ENCODE measurements at regions not wholly inside any gene's neighbourhood (a gene's known extent, or its start where the extent isn't known, plus 50 kb on each side); places are given as distances from the start of the nearest gene placed in this dataset.

- TF ChIP-seq ZNF747 (tag by site-specific recombination; IDR thresholded peaks at IDR 0.05): no peak
- TF ChIP-seq, protein P1, sequence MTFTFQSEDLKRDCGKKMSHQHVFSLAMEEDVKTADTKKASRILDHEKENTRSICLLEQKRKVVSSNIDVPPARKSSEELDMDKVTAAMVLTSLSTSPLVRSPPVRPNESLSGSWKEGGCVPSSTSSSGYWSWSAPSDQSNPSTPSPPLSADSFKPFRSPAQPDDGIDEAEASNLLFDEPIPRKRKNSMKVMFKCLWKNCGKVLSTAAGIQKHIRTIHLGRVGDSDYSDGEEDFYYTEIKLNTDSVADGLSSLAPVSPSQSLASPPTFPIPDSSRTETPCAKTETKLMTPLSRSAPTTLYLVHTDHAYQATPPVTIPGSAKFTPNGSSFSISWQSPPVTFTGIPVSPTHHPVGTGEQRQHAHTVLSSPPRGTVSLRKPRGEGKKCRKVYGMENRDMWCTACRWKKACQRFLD (tag by site-specific recombination; IDR thresholded peaks at IDR 0.05): no peak
- Histone ChIP-seq H3K9me3 (ENCODE audit: control insufficient read depth, insufficient read depth, low read depth, low read length) (no peaks in the 10 kb centered on the region), H3K4me3 (ENCODE audit: low read depth, low read length) (no peak overlapping the region), H3K4me1 (ENCODE audit: control insufficient read depth, insufficient read depth, low read length) (no peaks in the 10 kb centered on the region), H3K27ac (ENCODE audit: extremely low read depth, low read depth, low read length) (no peak overlapping the region), H3K36me3 (ENCODE audit: control insufficient read depth in 2 of 2, insufficient read depth in 1 of 2, low read length in 2 of 2) (no peaks in the 10 kb centered on the region)
- CTCF ChIA-PET: interaction anchor here (0.6 kb wide), 2 partner anchors 53 to 325 kb away, joined by 3 read pairs; no protein-coding TSS in a partner anchor
- POLR2A ChIA-PET: no interaction called here
Observed at GRCh38 chr21:24175106-24175505, 1432.2 kb downstream of the MRPL39 start.

DNA sequence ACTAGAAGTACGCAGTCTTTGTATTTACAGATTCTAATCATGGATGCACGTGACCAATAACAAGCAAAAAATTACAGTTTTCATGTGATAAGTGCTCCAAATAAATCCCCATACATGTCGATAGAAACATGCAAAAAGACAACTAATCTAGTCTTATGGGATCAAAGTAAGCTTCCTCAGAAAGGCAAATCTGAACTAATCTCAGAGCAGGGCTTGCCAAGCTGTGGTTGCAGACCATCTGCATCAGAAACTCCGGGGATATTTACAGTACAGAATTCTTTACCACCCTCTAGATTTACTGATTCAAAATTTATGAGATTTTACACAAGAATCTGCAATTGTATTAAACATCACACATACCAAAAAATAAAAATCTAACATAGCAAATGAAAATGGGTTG, 1435.5 kb downstream of the MRPL39 start:
- TF ChIP-seq ZFP69B (tag by site-specific recombination; IDR thresholded peaks at IDR 0.05) (no peak), ZBTB7A (tag by site-specific recombination; IDR thresholded peaks at IDR 0.05; ENCODE audit: low read depth) (no peak), ZNF747 (tag by site-specific recombination; IDR thresholded peaks at IDR 0.05) (no peak), ZNF501 (tag by site-specific recombination; IDR thresholded peaks at IDR 0.05) (no peak), ZBTB1 (tag by site-specific recombination; IDR thresholded peaks at IDR 0.05) (no peak), ZBTB49 (tag by site-specific recombination; IDR thresholded peaks at IDR 0.05; ENCODE audit: low read depth) (no peak), ZSCAN23 (tag by site-specific recombination; IDR thresholded peaks at IDR 0.05) (no peak), SP2 (tag by site-specific recombination; IDR thresholded peaks at IDR 0.05) (no peak), ZNF248 (tag by site-specific recombination; IDR thresholded peaks at IDR 0.05) (no peak), ZNF610 (tag by site-specific recombination; IDR thresholded peaks at IDR 0.05; ENCODE audit: borderline replicate concordance) (no peak), ZXDB (tag by site-specific recombination; IDR thresholded peaks at IDR 0.05) (no peak), ZNF473 (tag by site-specific recombination; IDR thresholded peaks at IDR 0.05) (no peak)
- TF ChIP-seq, protein P2, sequence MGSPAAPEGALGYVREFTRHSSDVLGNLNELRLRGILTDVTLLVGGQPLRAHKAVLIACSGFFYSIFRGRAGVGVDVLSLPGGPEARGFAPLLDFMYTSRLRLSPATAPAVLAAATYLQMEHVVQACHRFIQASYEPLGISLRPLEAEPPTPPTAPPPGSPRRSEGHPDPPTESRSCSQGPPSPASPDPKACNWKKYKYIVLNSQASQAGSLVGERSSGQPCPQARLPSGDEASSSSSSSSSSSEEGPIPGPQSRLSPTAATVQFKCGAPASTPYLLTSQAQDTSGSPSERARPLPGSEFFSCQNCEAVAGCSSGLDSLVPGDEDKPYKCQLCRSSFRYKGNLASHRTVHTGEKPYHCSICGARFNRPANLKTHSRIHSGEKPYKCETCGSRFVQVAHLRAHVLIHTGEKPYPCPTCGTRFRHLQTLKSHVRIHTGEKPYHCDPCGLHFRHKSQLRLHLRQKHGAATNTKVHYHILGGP (tag by site-specific recombination; IDR thresholded peaks at IDR 0.05): no peak
- CTCF ChIA-PET: interaction anchor here (0.7 kb wide), 1 partner anchor 94 kb away, joined by 3 read pairs; no protein-coding TSS in a partner anchor
- H3K27ac ChIP-seq (ENCODE audit: extremely low read depth, low read depth, low read length): no peak overlapping the region
- POLR2A ChIA-PET: no interaction called here
- no peaks in the 10 kb centered on the region for H3K4me1 ChIP-seq (ENCODE audit: control insufficient read depth, insufficient read depth, low read length)
- H3K4me3 ChIP-seq (ENCODE audit: low read depth, low read length): no peak overlapping the region
- no peaks in the 10 kb centered on the region for H3K36me3 ChIP-seq (ENCODE audit: control insufficient read depth in 2 of 2, insufficient read depth in 1 of 2, low read length in 2 of 2)
- H3K9me3 ChIP-seq (ENCODE audit: control insufficient read depth, insufficient read depth, low read depth, low read length): no peaks in the 10 kb centered on the region

DNA sequence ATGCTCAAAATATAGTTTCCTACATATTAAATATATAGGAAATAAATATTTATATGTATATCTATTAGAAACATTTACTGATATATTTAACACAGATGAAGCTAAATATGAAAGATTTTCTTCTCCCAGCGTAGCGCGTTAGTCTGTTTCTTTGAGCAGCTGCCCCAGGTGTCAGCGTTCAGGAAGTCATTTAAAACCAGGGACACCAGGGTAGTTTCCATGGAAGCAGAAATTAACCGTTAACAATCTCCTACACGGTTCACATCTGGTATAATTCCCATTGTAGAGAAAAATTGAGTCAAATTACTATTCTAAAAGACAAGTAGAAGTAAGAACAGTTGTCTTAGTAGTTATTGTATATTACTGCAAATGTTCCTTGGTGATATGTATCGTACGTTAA, 1443.7 kb downstream of the MRPL39 start:
- TF ChIP-seq TCF7L2 (IDR thresholded peaks at IDR 0.05; ENCODE audit: borderline replicate concordance, low read depth, low read length) (no peak), ZNF521 (tag by site-specific recombination; IDR thresholded peaks at IDR 0.05) (no peak), KLF9 (tag by site-specific recombination; IDR thresholded peaks at IDR 0.05; ENCODE audit: low read depth) (no peak), ATF2 (tag by site-specific recombination; IDR thresholded peaks at IDR 0.05; ENCODE audit: low read depth) (no peak), ZNF660 (tag by site-specific recombination; IDR thresholded peaks at IDR 0.05) (no peak), ZBTB44 (tag by site-specific recombination; IDR thresholded peaks at IDR 0.05) (no peak), ZNF670 (tag by site-specific recombination; IDR thresholded peaks at IDR 0.05; ENCODE audit: low read depth) (no peak), ZNF416 (tag by site-specific recombination; IDR thresholded peaks at IDR 0.05) (no peak), ZNF473 (tag by site-specific recombination; IDR thresholded peaks at IDR 0.05) (no peak), ZFP37 (tag by site-specific recombination; IDR thresholded peaks at IDR 0.05) (no peak), ZNF311 (tag by site-specific recombination; IDR thresholded peaks at IDR 0.05; ENCODE audit: borderline replicate concordance) (no peak)
- Histone ChIP-seq H3K4me3 (ENCODE audit: low read depth, low read length) (no peak overlapping the region), H3K4me1 (ENCODE audit: control insufficient read depth, insufficient read depth, low read length) (no peaks in the 10 kb centered on the region), H3K9me3 (ENCODE audit: control insufficient read depth, insufficient read depth, low read depth, low read length) (no peaks in the 10 kb centered on the region), H3K27ac (ENCODE audit: extremely low read depth, low read depth, low read length) (no peak overlapping the region), H3K36me3 (ENCODE audit: control insufficient read depth in 2 of 2, insufficient read depth in 1 of 2, low read length in 2 of 2) (no peaks in the 10 kb centered on the region)
- ChIA-PET POLR2A (no interaction called here), CTCF (no interaction called here)

Measured in HEK293 (cell line).